HL-60/S4 treated with retinoic acid at 250 ng/mL for 4 days and 3 days (cell line): ENCODE measurements at regions not wholly inside any gene's neighbourhood (a gene's known extent, or its start where the extent isn't known, plus 50 kb on each side); places are given as distances from the start of the nearest gene placed in this dataset.

ENCODE experiments used
- in situ Hi-C: fragments of 300-500 bp; cut with MboI; formaldehyde crosslinking; loops from 2 replicates; pipeline ENCODE4 v1.7.0; 2022; ENCODE audit warnings: low sequenced_read_pairs

GRCh38 chr2:150627526-150627925 lies 140.1 kb upstream of the RND3 start:
- in situ Hi-C loops, result no loop called here

GRCh38 chr2:150626934-150627411 lies 139.5 kb upstream of the RND3 start:
- in situ Hi-C loops, result no loop called here

- in situ Hi-C loops, result no loop called here
Observed at GRCh38 chr2:150625741-150626140, 138.3 kb upstream of the RND3 start.

GRCh38 chr2:150625303-150625702 lies 137.8 kb upstream of the RND3 start:
- in situ Hi-C loops, result no loop called here

- in situ Hi-C loops, result no loop called here
Observed at GRCh38 chr2:150624001-150624401, 136.5 kb upstream of the RND3 start.

GRCh38 chr2:150621526-150622213 lies 134.2 kb upstream of the RND3 start:
- in situ Hi-C loops, result no loop called here

GRCh38 chr2:150620855-150621254 lies 133.4 kb upstream of the RND3 start:
- in situ Hi-C loops, result no loop called here

GRCh38 chr2:150620416-150620815 lies 132.9 kb upstream of the RND3 start:
- in situ Hi-C loops, result no loop called here

GRCh38 chr2:150619607-150620330 lies 132.3 kb upstream of the RND3 start:
- in situ Hi-C loops, result no loop called here

- in situ Hi-C loops, result no loop called here
Observed at GRCh38 chr2:150618245-150618895, 130.9 kb upstream of the RND3 start.

GRCh38 chr2:150617351-150617978 lies 130.0 kb upstream of the RND3 start:
- in situ Hi-C loops, result no loop called here

- in situ Hi-C loops, result no loop called here
Observed at GRCh38 chr2:150612957-150613710, 125.7 kb upstream of the RND3 start.

- in situ Hi-C loops, result no loop called here
Observed at GRCh38 chr2:150610670-150611279, 123.3 kb upstream of the RND3 start.

- in situ Hi-C loops, result no loop called here
Observed at GRCh38 chr2:150609831-150610582, 122.5 kb upstream of the RND3 start.

GRCh38 chr2:150608341-150608740 lies 120.9 kb upstream of the RND3 start:
- in situ Hi-C loops, result no loop called here

GRCh38 chr2:150607390-150607811 lies 119.9 kb upstream of the RND3 start:
- in situ Hi-C loops, result no loop called here

- in situ Hi-C loops, result no loop called here
Observed at GRCh38 chr2:150606380-150607060, 119.1 kb upstream of the RND3 start.

GRCh38 chr2:150605664-150606063 lies 118.2 kb upstream of the RND3 start:
- in situ Hi-C loops, result no loop called here
